Urinary bladder (tissue), 3 donors: ENCODE measurements at regions not wholly inside any gene's neighbourhood (a gene's known extent, or its start where the extent isn't known, plus 50 kb on each side); places are given as distances from the start of the nearest gene placed in this dataset.
"Not testable (repeated sequence)": the region's sequence is repeated elsewhere in the genome, so short reads cannot be mapped to it uniquely, and the experiment has no call there.

Experiments
- DNase-seq: peaks from one replicate; pipeline ENCODE4 v3.0.0-alpha.2; 2015; ENCODE audit errors: extremely low spot score
- H3K27ac ChIP-seq: one replicate; pipeline ENCODE4 v1.5.1; 2013; ENCODE audit warnings: low read depth, mild to moderate bottlenecking, moderate library complexity
- H3K36me3 ChIP-seq: one replicate; pipeline ENCODE4 v1.6.1; 2013; ENCODE audit warnings: mild to moderate bottlenecking, moderate library complexity; ENCODE audit not compliant: insufficient read depth
- H3K4me1 ChIP-seq: one replicate; pipeline ENCODE4 v1.6.1; 2013; ENCODE audit warnings: mild to moderate bottlenecking, moderate library complexity; ENCODE audit not compliant: insufficient read depth
- H3K4me3 ChIP-seq: one replicate; pipeline ENCODE4 v1.5.1; 2013; ENCODE audit warnings: low read depth, low read length
- WGBS: extraction: QIAGEN DNeasy Blood & Tissue Kit; methylation state at CpG from one replicate; pipeline ENCODE4 v1.1.7; 2013; 5-methylcytosine and 5-hydroxymethylcytosine counted together
- donor health status: healthy with polysubstance abuse.
- donor health status: healthy.

DNA sequence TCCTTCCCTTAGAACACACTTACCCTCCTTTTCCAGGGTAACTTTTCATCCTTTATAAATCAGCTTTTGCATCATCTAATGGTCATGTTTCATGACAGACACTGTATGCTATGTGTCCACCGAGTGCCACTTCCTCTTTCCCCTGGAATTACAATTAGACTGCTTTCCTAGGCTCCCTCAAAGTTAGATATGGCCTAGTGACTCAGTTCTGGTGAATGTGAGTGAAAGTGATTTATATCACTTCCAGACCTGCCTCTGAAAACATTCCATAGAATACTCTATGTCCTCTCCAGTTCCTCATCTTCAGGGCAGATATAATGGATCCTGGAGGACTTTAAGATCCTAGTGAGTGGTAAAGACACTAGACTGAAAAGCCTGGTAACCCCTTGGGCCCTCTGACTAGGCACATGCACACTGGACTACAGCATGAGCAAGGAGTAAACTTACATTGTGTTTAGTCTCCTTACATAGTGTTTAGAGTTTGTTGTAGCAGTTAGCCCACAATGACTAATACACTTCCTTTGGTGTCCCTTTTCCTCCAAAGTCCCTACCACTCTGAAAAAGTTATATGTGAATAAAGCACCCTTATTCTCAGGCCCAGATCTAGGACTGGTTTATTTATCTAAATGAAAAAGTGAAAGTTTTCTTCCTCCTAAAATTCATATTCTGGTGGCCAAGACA, 59.3 kb downstream of the GPR88 start:
- no peak for DNase-seq
- Histone ChIP-seq H3K27ac (no peak overlapping the region), H3K36me3 (no peaks in the 10 kb centered on the region), H3K4me1 (no peaks in the 10 kb centered on the region), H3K4me3 (no peak overlapping the region)
- WGBS = 43% methylated on average over 1 of the region's 1 CpG

DNA sequence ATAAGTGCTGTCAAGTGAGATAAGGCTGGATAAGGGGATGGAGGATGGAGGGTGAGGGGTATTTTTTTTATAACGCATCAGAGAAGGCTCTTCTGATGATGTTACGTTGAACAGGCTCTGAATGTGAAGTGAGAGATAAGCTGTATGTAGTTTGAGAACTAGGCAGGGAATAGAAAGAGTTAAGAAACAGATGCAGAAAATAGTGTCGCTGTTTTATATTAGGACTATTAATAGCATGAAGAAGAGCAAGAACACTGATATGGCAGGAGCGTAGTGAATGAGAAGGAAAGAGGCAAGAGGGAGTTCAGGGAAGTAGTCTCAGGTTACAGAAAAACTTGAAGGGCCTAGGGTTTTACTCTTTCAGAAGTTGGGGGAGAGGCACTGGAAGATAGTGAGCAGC, 59.8 kb downstream of the GPR88 start:
- H3K4me3 ChIP-seq = no peak overlapping the region
- no peaks in the 10 kb centered on the region for H3K4me1 ChIP-seq
- H3K36me3 ChIP-seq = no peaks in the 10 kb centered on the region
- DNase-seq = no peak
- 30% methylated on average over 4 of the region's 4 CpGs for WGBS
- H3K27ac ChIP-seq = no peak overlapping the region

GRCh38 chr1:100600377-100600776, 62.4 kb downstream of the GPR88 start:
- not testable (repeated sequence) for H3K4me3 ChIP-seq, H3K36me3 ChIP-seq, DNase-seq, H3K27ac ChIP-seq, H3K4me1 ChIP-seq
- WGBS = 85% methylated on average over 2 of the region's 2 CpGs

DNA sequence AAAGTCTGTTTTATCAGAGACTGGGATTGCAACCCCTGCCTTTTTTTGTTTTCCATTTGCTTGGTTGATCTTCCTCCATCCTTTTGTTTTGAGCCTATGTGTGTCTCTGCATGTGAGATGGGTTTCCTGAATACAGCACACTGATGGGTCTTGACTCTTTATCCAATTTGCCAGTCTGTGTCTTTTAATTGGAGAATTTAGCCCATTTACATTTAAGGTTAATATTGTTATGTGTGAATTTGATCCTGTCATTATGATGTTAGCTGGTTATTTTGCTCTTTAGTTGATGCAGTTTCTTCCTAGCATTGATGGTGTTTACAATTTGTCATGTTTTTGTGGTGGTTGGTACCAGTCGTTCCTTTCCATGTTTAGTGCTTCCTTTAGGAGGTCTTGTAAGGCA, 64.1 kb downstream of the GPR88 start:
- WGBS = 83% methylated on average over 1 of the region's 1 CpG
- not testable (repeated sequence) for DNase-seq

GRCh38 chr1:100604372-100604771, 66.4 kb downstream of the GPR88 start:
- Histone ChIP-seq H3K36me3 (no peaks in the 10 kb centered on the region), H3K4me3 (no peak overlapping the region), H3K4me1 (no peaks in the 10 kb centered on the region), H3K27ac (no peak overlapping the region)
- DNase-seq = no peak
- WGBS = 72% methylated on average over 1 of the region's 1 CpG

More for the DNA sequence above, 64.1 kb downstream of the GPR88 start:
- H3K36me3 ChIP-seq, H3K4me3 ChIP-seq, H3K4me1 ChIP-seq, H3K27ac ChIP-seq: not testable (repeated sequence)

GRCh38 chr1:100606438-100606837, 68.5 kb downstream of the GPR88 start:
- DNase-seq = no peak
- no peak overlapping the region for H3K27ac ChIP-seq

DNA sequence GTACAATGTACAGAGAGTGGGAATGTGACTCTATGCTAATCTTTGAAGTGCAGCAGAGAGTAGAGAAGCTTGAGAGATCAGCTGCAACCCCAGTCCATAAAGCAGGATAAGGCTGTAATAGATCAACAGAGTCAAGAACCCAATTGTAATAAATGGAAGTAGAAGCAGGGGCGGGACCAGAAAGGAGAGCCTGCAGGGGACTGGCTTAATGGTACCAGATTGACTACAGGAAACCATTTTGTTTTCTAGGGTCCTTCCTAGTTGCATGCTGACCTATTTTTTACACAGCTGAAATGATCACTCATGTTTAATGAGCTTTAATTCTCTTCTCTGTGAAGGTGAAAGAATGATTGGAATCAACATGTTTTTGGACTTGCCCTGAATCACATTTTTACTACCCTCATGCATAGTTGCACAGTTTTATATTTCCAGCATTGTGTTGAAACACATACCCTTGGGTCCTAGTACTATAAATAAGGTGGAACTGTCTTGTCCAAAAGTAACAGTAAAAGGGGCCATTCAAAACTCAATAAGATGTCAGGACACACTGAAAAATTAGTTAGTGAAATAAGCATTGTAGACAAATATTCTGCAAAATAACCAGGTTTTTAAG, 69.8 kb downstream of the GPR88 start:
- no peak overlapping the region for H3K4me3 ChIP-seq
- no peaks in the 10 kb centered on the region for H3K36me3 ChIP-seq
- DNase-seq = no peak
- no peak overlapping the region for H3K27ac ChIP-seq
- WGBS = 100% methylated on average over 1 of the region's 1 CpG
- no peaks in the 10 kb centered on the region for H3K4me1 ChIP-seq

More at GRCh38 chr1:100606438-100606837, 68.5 kb downstream of the GPR88 start:
- H3K4me3 ChIP-seq = no peak overlapping the region
- H3K4me1 ChIP-seq = no peaks in the 10 kb centered on the region
- WGBS = 25% methylated on average over 3 of the region's 3 CpGs
- no peaks in the 10 kb centered on the region for H3K36me3 ChIP-seq

DNA sequence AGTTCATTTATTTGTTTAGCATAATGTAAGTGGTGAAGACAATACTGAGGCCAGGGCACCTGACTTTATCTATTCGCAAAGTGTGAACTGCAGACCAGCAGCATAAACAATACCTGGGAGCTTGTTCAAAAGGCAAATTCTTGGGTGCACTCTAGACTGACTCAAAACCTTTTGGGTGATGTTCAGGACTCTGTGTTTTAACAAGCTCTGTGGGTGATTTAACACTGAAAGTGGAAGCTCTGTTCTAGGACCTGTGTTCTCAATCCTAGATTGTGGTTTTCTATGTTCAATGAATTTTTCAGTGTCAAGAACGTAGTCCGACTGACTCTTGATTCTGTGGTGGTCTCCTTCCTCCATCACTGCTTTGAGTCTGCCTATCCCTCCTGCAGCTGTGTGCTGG, 71.9 kb downstream of the GPR88 start:
- H3K4me1 ChIP-seq = no peaks in the 10 kb centered on the region
- no peaks in the 10 kb centered on the region for H3K36me3 ChIP-seq
- no peak overlapping the region for H3K4me3 ChIP-seq
- 91% methylated on average over 3 of the region's 3 CpGs for WGBS
- DNase-seq = no peak
- no peak overlapping the region for H3K27ac ChIP-seq

GRCh38 chr1:100611086-100611485, 73.1 kb downstream of the GPR88 start:
- WGBS = 73% methylated on average over 3 of the region's 3 CpGs
- Histone ChIP-seq H3K27ac (no peak overlapping the region), H3K4me1 (no peaks in the 10 kb centered on the region), H3K4me3 (no peak overlapping the region), H3K36me3 (no peaks in the 10 kb centered on the region)
- no peak for DNase-seq

- Histone ChIP-seq H3K4me1 (no peaks in the 10 kb centered on the region), H3K36me3 (no peaks in the 10 kb centered on the region), H3K27ac (no peak overlapping the region), H3K4me3 (no peak overlapping the region)
- DNase-seq = no peak
- WGBS = 85% methylated on average over 3 of the region's 3 CpGs
These were observed 74.6 kb downstream of the GPR88 start for GRCh38 chr1:100612540-100612939.

DNA sequence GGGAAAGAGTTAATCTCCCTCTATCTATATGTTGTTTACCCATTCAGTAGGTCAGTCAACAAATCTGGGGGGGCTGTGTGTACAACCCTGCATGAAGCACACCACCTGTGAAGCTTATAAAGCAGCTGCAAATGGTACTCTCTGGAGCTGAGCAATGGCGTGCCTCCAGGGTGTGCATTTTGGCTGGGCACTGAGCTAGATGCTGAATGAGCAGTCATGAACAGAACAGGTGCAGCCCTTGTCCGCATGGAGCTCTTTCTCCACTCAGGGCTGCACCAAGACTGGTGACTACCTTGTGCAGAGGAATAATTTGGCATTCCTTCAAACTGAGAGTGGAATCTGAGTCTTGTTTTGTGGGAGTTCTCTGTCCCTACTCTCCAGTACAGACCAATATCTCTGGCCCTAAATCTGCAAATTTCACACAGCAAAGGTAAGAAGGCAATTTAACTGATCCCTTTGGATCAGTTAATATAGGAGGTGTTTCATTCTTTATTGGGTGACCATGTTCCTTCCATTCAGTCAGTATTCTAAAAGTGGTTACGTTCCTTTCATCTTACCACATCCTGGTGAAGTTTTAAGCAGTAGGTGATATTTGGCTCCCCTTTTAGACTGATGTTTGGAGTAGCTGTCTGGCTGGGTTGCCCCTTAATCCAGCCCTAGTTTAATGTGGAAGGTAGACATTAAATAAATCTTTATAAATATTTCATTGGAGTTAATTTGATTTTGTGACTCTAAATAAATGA, 76.0 kb downstream of the GPR88 start:
- no peaks in the 10 kb centered on the region for H3K36me3 ChIP-seq
- no peaks in the 10 kb centered on the region for H3K4me1 ChIP-seq
- H3K27ac ChIP-seq = no peak overlapping the region
- no peak for DNase-seq
- H3K4me3 ChIP-seq = no peak overlapping the region
- WGBS = 93% methylated on average over 3 of the region's 3 CpGs

- DNase-seq = no peak
- H3K36me3 ChIP-seq = no peaks in the 10 kb centered on the region
- H3K4me1 ChIP-seq = no peaks in the 10 kb centered on the region
- 92% methylated on average over 6 of the region's 6 CpGs for WGBS
- no peak overlapping the region for H3K27ac ChIP-seq
- no peak overlapping the region for H3K4me3 ChIP-seq
These were observed 76.6 kb downstream of the GPR88 start for GRCh38 chr1:100614570-100614969.

GRCh38 chr1:100615686-100616085, 77.7 kb downstream of the GPR88 start:
- H3K4me3 ChIP-seq = no peak overlapping the region
- no peaks in the 10 kb centered on the region for H3K4me1 ChIP-seq
- no peak for DNase-seq
- WGBS = 91% methylated on average over 4 of the region's 4 CpGs
- H3K27ac ChIP-seq = no peak overlapping the region
- no peaks in the 10 kb centered on the region for H3K36me3 ChIP-seq

- Histone ChIP-seq H3K4me1 (no peaks in the 10 kb centered on the region), H3K4me3 (no peak overlapping the region), H3K27ac (no peak overlapping the region), H3K36me3 (no peaks in the 10 kb centered on the region)
- no peak for DNase-seq
- WGBS = 86% methylated on average over 4 of the region's 4 CpGs
These were observed 78.2 kb downstream of the GPR88 start for GRCh38 chr1:100616121-100616621.
